ENCODE measurements at regions not wholly inside any gene's neighbourhood (a gene's known extent, or its start where the extent isn't known, plus 50 kb on each side); places are given as distances from the start of the nearest gene placed in this dataset.

DNA sequence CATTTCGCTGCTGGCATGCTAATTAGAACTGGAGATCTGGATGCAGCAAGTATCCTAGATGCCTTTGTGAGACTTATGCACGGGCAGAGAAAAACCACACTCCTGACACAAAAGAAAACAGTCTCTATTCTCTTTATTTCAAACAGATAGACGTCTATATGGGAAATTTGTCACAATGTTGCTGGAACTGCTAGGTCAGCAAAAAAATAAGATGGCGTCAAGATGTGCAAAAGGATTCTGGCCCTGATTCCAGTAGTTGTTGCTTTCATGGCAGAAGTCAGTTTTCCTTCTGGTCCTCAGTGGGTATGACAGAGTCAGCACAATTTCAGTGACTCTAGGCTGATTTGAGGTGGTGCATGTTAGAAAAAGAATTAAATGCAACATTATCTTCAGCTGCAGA lies 1068.0 kb downstream of the SLITRK5 start:
- Histone ChIP-seq H2AK9ac (replicated peaks; ENCODE audit: low read depth, low read length, poor library complexity) (no peak overlapping the region), H3K9me1 (ENCODE audit: insufficient read depth, low read length) (no peaks in the 10 kb centered on the region), H2AK5ac (ENCODE audit: low read depth, low read length) (no peak overlapping the region), H4K5ac (ENCODE audit: low read depth, low read length) (no peak overlapping the region), H3K4ac (ENCODE audit: low read depth, low read length) (no peak overlapping the region), H2BK15ac (ENCODE audit: low read depth, low read length) (no peak overlapping the region), H3K4me3 (ENCODE audit: insufficient read depth, low read depth, low read length) (no peak overlapping the region), H2BK20ac (ENCODE audit: low read depth, low read length) (no peak overlapping the region), H3K4me2 (ENCODE audit: low read depth, low read length) (no peak overlapping the region), H3K14ac (replicated peaks; ENCODE audit: low read depth, low read length) (no peak overlapping the region), H3K36me3 (ENCODE audit: control insufficient read depth, insufficient read depth, low read length) (no peaks in the 10 kb centered on the region), H3K18ac (ENCODE audit: low read depth, low read length) (no peak overlapping the region), H2BK5ac (ENCODE audit: low read depth, low read length, poor library complexity, severe bottlenecking) (no peak overlapping the region), H3K4me1 (ENCODE audit: control insufficient read depth, insufficient read depth, low read length) (no peaks in the 10 kb centered on the region), H3K79me1 (ENCODE audit: low read depth in 1 of 2, low read length in 2 of 2) (no peaks in the 10 kb centered on the region), H3K27me3 (ENCODE audit: control insufficient read depth, insufficient read depth, low read length) (no peaks in the 10 kb centered on the region), H2AFZ (replicated peaks; ENCODE audit: low read length, poor library complexity) (no peak overlapping the region), H4K8ac (ENCODE audit: low read depth in 2 of 2, low read length in 2 of 2) (no peak overlapping the region), H3K23ac (ENCODE audit: low read depth, low read length) (no peak overlapping the region), H3K56ac (ENCODE audit: extremely low read depth, insufficient read depth, low read length) (no peak overlapping the region), H3K9ac (ENCODE audit: low read depth, low read length) (no peak overlapping the region), H3K9me3 (ENCODE audit: control insufficient read depth, insufficient read depth, low read length) (peaks cover 6% of the 10 kb centered on the region), H2BK120ac (ENCODE audit: low read depth, low read length) (no peak overlapping the region), H3K27ac (ENCODE audit: insufficient read depth, low read length) (no peak overlapping the region), H4K91ac (ENCODE audit: insufficient read depth, low read depth, low read length) (no peak overlapping the region), H4K20me1 (ENCODE audit: insufficient read depth, low read length) (no peaks in the 10 kb centered on the region)
- dilution Hi-C loops (cut with HindIII; ENCODE audit: low sequenced_read_pairs, unreplicated experiment) (no loop called here), intact Hi-C loops (cut with micrococcal nuclease) (no loop called here), in situ Hi-C loops (cut with MboI; ENCODE audit: low sequenced_read_pairs) (no loop called here)
- TF ChIP-seq MAFK (IDR thresholded peaks at IDR 0.05; ENCODE audit: low read depth, low read length): peak; percentile 95
- TF ChIP-seq CTCF (conservative IDR thresholded peaks at IDR 0.05; ENCODE audit: low read depth, low read length): no peak
- no CpG with 5 or more reads among the region's 4 CpGs for WGBS, 2 experiments (ENCODE audit: extremely low coverage in 2 of 2, insufficient read length in 1 of 2)
- CTCF ChIA-PET: no interaction called here
- DNase-seq (no peak), ATAC-seq (ENCODE audit: low read depth) (no peak)
- BruUV-seq (replicated peaks): no TSS peak
- POLR2A ChIA-PET (ENCODE audit: unreplicated experiment): no interaction called here

Measured in IMR-90 (cell line).